ENCODE measurements at regions not wholly inside any gene's neighbourhood (a gene's known extent, or its start where the extent isn't known, plus 50 kb on each side); places are given as distances from the start of the nearest gene placed in this dataset.

DNA sequence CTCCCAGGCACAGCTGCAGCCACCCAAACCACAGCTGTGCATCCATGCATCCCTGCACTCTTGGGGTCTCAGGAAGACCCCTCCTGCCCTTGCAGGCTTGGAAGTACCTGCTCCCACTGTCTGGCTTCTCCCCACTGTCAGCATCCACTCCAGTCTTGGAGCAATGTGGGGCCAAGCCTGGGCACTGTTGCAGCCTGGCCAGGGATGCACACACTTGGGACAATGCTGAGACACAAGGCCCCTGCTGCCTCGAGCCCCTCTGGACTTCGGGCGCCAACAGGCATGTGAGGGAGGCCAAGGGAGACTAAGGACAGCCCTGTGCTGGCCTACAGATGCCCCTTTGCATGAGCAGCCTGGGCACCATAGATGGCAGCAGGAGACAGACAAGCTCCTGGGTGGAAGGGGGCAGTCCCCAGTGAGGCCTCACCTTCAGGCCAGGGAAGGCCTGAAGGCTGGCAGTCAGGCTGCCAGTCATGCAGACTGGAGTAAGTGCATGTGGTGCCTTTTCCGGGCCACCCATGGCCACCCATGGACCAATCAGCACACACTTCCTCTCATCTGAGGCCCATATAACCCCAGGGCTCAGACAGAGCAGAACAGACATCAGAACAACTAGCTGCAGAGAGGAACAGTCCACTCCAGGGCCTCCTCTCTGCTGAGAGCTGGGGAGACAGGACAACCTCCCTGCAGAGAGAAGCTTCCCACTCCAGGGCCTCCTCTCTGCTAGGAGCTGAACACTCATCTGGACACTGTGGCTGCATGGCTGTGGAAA, 219.0 kb downstream of the VGLL3 start:
- dilution Hi-C loops (cut with HindIII; ENCODE audit: low sequenced_read_pairs, unreplicated experiment) = no loop called here

More for the DNA sequence above, 219.0 kb downstream of the VGLL3 start:
- TF ChIP-seq POLR2A (IDR thresholded peaks at IDR 0.05; ENCODE audit: low read depth, low read length) (no peak), NFE2L2 (IDR thresholded peaks at IDR 0.05; ENCODE audit: low read depth, low read length) (no peak), RCOR1 (IDR thresholded peaks at IDR 0.05; ENCODE audit: insufficient replicate concordance, low read length) (no peak), CHD1 (IDR thresholded peaks at IDR 0.05; ENCODE audit: low read depth, low read length) (no peak), RAD21 (IDR thresholded peaks at IDR 0.05; ENCODE audit: low read length) (no peak), USF2 (IDR thresholded peaks at IDR 0.05; ENCODE audit: low read depth, low read length) (no peak), FOS (IDR thresholded peaks at IDR 0.05; ENCODE audit: low read depth, low read length) (no peak), BHLHE40 (IDR thresholded peaks at IDR 0.05; ENCODE audit: low read depth, low read length) (no peak), CEBPB (IDR thresholded peaks at IDR 0.05; ENCODE audit: low read depth, low read length) (no peak), RFX5 (IDR thresholded peaks at IDR 0.05; ENCODE audit: low read depth, low read length) (no peak), MAZ (IDR thresholded peaks at IDR 0.05; ENCODE audit: borderline replicate concordance, low read depth, low read length) (no peak)
- TF ChIP-seq, protein P1, sequence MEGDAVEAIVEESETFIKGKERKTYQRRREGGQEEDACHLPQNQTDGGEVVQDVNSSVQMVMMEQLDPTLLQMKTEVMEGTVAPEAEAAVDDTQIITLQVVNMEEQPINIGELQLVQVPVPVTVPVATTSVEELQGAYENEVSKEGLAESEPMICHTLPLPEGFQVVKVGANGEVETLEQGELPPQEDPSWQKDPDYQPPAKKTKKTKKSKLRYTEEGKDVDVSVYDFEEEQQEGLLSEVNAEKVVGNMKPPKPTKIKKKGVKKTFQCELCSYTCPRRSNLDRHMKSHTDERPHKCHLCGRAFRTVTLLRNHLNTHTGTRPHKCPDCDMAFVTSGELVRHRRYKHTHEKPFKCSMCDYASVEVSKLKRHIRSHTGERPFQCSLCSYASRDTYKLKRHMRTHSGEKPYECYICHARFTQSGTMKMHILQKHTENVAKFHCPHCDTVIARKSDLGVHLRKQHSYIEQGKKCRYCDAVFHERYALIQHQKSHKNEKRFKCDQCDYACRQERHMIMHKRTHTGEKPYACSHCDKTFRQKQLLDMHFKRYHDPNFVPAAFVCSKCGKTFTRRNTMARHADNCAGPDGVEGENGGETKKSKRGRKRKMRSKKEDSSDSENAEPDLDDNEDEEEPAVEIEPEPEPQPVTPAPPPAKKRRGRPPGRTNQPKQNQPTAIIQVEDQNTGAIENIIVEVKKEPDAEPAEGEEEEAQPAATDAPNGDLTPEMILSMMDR (conservative IDR thresholded peaks at IDR 0.05; ENCODE audit: low read depth, low read length) = no peak
- Histone ChIP-seq H3K9me3 (ENCODE audit: control insufficient read depth, insufficient read depth, low read length) (no peaks in the 10 kb centered on the region), H2AK5ac (ENCODE audit: low read depth, low read length) (no peak overlapping the region), H4K5ac (ENCODE audit: low read depth, low read length) (no peak overlapping the region), H3K79me1 (ENCODE audit: low read depth in 1 of 2, low read length in 2 of 2) (no peaks in the 10 kb centered on the region), H3K4me3 (ENCODE audit: insufficient read depth, low read depth, low read length) (no peak overlapping the region), H2BK15ac (ENCODE audit: low read depth, low read length) (no peak overlapping the region), H3K27me3 (ENCODE audit: control insufficient read depth, insufficient read depth, low read length) (peaks cover 2% of the 10 kb centered on the region), H3K56ac (ENCODE audit: extremely low read depth, insufficient read depth, low read length) (no peak overlapping the region), H3K23ac (ENCODE audit: low read depth, low read length) (no peak overlapping the region), H4K8ac (ENCODE audit: low read depth in 2 of 2, low read length in 2 of 2) (no peak overlapping the region), H2BK20ac (ENCODE audit: low read depth, low read length) (no peak overlapping the region), H4K20me1 (ENCODE audit: insufficient read depth, low read length) (no peaks in the 10 kb centered on the region), H3K36me3 (ENCODE audit: control insufficient read depth, insufficient read depth, low read length) (no peaks in the 10 kb centered on the region), H3K27ac (ENCODE audit: insufficient read depth, low read length) (no peak overlapping the region), H3K4ac (ENCODE audit: low read depth, low read length) (no peak overlapping the region), H3K4me2 (ENCODE audit: low read depth, low read length) (no peak overlapping the region), H2BK5ac (ENCODE audit: low read depth, low read length, poor library complexity, severe bottlenecking) (no peak overlapping the region), H2AK9ac (replicated peaks; ENCODE audit: low read depth, low read length, poor library complexity) (no peak overlapping the region), H3K4me1 (ENCODE audit: control insufficient read depth, insufficient read depth, low read length) (no peaks in the 10 kb centered on the region), H3K9ac (ENCODE audit: low read depth, low read length) (no peak overlapping the region), H2BK120ac (ENCODE audit: low read depth, low read length) (no peak overlapping the region), H4K91ac (ENCODE audit: insufficient read depth, low read depth, low read length) (no peak overlapping the region), H2AFZ (replicated peaks; ENCODE audit: low read length, poor library complexity) (peak overlapping the region; percentile 13), H3K18ac (ENCODE audit: low read depth, low read length) (no peak overlapping the region), H3K14ac (replicated peaks; ENCODE audit: low read depth, low read length) (no peak overlapping the region), H3K9me1 (ENCODE audit: insufficient read depth, low read length) (no peaks in the 10 kb centered on the region)
- ATAC-seq (ENCODE audit: low read depth) = peak; percentile 49
- intact Hi-C loops (cut with micrococcal nuclease) (loop anchor here (2.0 to 10.0 kb wide), 2 partner anchors 493 to 1233 kb away; no protein-coding TSS in a partner anchor), in situ Hi-C loops (cut with MboI; ENCODE audit: low sequenced_read_pairs) (loop anchor here (10.0 kb wide), 1 partner anchor 393 kb away; no protein-coding TSS in a partner anchor)
- BruUV-seq (replicated peaks) = no TSS peak
- 33% methylated on average over 1 of the region's 4 CpGs; no CpG with 5 or more reads in 1 of the 2 experiments for WGBS, 2 experiments (ENCODE audit: extremely low coverage in 2 of 2, insufficient read length in 1 of 2)
- ChIA-PET POLR2A (ENCODE audit: unreplicated experiment) (no interaction called here), CTCF (interaction anchor here (1.1 kb wide), 1 partner anchor 381 kb away, joined by 3 read pairs; no protein-coding TSS in a partner anchor)
- no peak for DNase-seq
